ENCODE measurements at regions not wholly inside any gene's neighbourhood (a gene's known extent, or its start where the extent isn't known, plus 50 kb on each side); places are given as distances from the start of the nearest gene placed in this dataset.

GRCh38 chr2:131673400-131674173, 145.9 kb downstream of the CCDC74A start (continued):
- TF ChIP-seq ASH2L (IDR thresholded peaks at IDR 0.05; ENCODE audit: low read length) (no peak), EGR1 (IDR thresholded peaks at IDR 0.05; ENCODE audit: borderline replicate concordance, low read depth, low read length) (no peak), SIX5 (IDR thresholded peaks at IDR 0.05; ENCODE audit: low read depth, low read length) (no peak), TAF7 (optimal IDR thresholded peaks at IDR 0.05; ENCODE audit: borderline replicate concordance, low read depth, low read length) (no peak), BACH1 (IDR thresholded peaks at IDR 0.05; ENCODE audit: low read length) (no peak), EP300 (IDR thresholded peaks at IDR 0.05; ENCODE audit: borderline replicate concordance in 1 of 2, low read depth in 2 of 2, low read length in 2 of 2) (no peak), POLR2AphosphoS5 (IDR thresholded peaks at IDR 0.05; ENCODE audit: low read depth, low read length) (no peak), CREB1 (IDR thresholded peaks at IDR 0.05) (no peak), HDAC2 (IDR thresholded peaks at IDR 0.05; ENCODE audit: borderline replicate concordance in 1 of 2, low read depth in 2 of 2, low read length in 2 of 2) (no peak)
- TF ChIP-seq, protein P1, sequence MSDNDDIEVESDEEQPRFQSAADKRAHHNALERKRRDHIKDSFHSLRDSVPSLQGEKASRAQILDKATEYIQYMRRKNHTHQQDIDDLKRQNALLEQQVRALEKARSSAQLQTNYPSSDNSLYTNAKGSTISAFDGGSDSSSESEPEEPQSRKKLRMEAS (IDR thresholded peaks at IDR 0.05): 0 out of 2 replicates have a peak, but pooled peaks have one; percentile 32
